ENCODE measurements at regions not wholly inside any gene's neighbourhood (a gene's known extent, or its start where the extent isn't known, plus 50 kb on each side); places are given as distances from the start of the nearest gene placed in this dataset.

DNA sequence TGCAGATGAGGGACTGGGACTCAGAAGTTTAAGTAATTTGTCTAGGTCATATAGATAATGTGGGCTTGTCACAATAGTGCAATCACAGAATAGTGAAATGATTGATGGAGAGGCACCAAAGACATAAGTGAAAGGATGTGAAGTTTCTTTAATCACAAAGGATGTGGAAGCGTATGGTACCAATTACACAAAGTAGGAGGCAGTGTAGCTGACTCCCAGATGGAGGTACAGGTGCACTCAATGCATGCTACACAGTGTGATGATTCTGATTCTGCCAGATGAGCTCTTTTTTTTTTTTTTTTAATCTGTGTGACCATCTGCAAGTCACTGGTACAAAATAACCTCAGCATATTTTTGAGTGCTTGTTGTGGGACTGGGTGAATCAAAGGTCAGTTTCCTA, 411.3 kb downstream of the SPRY1 start:
- no peak for DNase-seq (ENCODE audit: low read depth)

DNA sequence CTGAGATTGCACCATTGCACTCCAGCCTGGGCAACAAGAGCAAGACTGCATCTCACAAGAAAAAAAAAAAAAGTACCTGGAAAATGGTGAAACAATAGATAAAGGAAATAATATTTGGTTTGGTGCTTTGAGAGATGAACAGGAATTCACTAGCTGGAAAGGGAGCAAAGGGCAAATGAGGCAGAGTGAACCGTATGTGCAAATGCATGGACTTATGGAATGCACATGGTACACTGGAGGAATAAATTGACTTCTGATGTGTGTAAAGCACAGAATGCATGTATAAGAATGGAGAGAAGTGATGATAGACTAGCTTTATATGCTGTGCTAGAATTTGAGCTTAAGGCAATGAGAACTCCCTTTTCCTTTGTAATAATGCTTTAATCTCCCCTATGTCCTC, 413.3 kb downstream of the SPRY1 start:
- no peak for DNase-seq (ENCODE audit: low read depth)

DNA sequence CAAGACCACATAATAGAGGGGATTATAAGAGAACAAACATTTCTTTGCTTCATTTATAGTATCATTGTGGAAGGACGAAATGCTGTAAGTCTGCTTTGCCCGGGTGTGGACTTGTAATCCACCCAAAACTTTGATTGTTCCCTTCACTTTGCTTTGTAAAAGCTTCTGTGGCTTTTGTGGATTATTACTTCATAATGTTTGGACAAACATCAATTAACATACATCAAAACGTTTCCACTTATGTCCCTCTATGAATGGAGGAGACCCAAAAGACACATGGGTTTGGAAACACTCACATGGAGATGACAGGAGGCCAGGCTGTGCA, 415.4 kb downstream of the SPRY1 start:
- DNase-seq (ENCODE audit: low read depth): no peak

DNA sequence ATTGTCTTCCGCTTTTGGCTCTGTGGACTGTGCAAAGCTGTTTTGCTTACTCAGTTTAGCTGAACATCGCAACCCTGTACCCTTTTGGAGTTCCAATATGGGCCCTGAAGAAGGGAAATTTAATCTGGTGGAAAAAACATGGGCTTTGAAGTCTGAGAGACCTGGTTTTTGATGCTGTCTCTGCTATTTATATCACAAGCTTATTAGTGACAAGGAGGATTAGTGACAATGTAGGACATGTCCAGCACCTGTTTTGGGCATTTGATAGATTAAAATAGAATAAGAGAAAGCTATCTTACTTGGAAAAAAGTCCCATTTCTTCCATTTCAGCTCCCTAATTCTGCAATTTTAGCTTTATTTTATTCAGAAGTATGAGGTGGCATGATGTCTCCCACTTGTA, 417.3 kb downstream of the SPRY1 start:
- no peak for DNase-seq (ENCODE audit: low read depth)

DNA sequence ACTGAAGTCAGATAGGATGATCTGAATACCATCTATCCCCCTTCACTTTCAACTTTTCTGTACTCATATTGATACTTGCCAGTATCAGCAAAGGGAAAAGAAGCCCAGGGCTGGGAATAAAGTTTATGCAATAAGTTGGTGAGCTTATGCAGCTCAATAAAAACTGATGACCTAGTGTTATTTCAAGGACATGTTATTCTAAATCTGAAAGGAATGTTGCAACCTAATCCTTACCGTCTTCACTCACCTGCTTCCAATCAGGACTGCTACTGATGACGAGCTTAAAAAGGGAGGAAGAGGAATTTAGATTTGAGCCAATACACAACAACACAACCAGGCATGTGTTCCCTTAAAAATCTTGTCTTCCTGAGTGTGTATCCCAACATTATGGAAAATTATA, 419.9 kb downstream of the SPRY1 start:
- DNase-seq (ENCODE audit: low read depth): no peak

DNA sequence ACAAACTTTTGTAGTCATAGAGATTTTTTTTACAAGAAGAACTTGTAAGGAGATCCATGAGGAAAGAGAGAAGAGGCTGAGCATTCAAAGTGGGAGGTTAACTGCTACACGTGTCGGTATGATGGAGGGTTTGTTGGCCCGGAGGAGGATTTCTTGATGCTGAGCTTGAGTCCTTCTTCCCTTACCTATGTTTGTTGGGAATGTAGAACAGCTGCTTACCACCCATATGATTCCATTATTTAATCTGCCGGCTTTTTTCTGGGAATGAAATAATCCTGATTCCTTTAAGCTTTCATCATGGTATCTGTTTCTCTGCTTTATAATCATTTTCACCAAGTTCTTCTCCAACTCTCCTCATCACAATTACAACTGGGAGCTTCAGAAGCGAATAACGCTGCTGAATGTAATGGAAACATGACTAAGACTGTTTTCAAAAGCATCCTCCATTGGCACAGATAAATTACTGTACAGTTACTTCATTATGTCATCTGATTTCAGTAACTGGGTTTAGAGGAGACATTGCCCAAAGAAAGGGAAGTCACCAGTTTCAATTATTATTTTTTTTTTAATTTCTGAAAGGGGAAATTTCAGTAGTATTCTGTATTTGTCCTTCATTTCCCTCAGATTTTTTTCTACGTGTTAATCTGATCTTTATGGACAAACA, 420.6 kb downstream of the SPRY1 start:
- DNase-seq (ENCODE audit: low read depth): no peak

DNA sequence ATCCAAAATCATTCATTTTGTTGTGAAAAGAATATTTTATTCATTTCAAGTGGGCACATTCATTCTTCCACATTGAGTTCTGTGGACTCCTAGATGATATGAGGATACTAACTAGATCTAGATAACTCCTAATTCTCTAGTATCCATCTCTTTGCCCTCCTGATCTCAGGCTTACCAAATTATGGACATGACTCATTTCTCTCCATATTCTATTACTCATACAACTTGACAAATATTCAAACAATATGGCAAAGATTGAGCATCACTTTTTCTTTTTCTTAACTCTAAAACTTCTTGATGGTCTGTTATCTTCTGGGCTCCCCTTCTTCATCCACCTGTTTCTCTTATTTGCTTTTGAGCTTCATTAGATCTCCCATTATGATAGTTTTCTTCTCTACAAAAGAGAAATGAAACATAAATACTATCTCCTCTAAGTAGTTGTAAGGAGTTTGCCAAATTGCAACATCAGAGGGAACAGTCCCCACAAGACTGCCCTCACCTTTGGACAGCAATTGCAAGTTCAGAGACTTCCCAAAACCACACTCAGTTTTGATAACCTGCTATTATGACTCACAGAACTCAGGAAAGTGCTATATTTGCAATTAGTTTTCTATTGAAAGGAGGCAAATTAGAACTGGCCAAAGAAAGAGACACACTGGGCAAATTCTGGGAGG, 422.9 kb downstream of the SPRY1 start:
- no peak for DNase-seq (ENCODE audit: low read depth)

DNA sequence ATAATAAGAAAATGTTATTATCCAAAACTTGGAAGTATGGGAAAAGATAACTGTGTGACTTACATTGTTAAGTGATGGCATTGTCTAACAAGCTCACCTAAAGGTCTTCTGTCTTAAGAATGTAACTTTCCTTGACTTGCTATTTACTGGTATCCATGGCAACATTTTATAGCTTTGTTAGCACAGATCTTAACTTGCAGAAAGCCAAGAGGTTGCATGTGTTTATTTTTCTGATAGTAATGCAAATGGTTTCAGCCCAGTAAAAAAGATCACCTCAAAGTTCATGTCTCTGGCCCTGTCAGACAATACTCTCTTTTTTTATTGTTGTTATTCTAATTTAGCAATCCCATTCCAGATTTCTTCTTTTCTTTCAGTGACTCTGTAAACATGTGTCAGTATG, 425.3 kb downstream of the SPRY1 start:
- no peak for DNase-seq (ENCODE audit: low read depth)

DNA sequence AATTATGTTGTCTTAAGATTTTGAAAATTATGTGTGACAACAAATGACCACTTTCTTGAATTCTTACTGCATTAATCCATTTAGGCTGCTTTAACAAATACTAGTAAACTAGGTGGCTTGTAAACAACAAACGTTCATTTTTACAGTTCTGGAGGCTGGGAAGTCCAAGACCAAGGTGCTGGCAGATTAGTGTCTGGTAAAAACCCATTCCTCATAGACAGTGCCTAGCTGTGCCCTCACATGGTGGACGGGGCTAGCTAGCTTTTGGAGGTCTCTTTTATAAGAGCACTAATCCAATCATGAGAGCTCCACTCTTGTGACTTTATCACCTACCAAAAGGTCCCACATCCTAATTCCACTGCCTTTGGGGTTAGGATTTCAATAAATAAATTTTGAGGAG, 425.8 kb downstream of the SPRY1 start:
- DNase-seq (ENCODE audit: low read depth): no peak

DNA sequence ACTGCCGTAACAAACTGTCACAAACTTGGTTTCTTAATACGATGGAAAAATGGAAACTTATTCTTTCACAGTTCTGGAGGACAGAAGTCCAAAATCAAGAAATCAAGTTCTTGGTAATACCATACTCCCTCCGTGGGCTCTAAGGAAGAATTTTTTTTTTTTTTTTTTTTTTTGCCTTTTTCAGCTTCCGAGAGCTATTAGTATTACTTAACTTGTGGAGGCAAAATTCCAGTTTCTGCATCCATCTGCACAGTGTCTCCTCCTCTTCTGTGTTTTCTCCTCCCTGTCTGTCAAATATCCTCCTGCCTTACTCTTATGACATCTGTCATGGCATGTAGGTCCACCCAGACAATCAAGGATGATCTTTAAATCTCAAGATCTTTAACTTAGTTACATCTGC, 426.6 kb downstream of the SPRY1 start:
- DNase-seq (ENCODE audit: low read depth): no peak

DNA sequence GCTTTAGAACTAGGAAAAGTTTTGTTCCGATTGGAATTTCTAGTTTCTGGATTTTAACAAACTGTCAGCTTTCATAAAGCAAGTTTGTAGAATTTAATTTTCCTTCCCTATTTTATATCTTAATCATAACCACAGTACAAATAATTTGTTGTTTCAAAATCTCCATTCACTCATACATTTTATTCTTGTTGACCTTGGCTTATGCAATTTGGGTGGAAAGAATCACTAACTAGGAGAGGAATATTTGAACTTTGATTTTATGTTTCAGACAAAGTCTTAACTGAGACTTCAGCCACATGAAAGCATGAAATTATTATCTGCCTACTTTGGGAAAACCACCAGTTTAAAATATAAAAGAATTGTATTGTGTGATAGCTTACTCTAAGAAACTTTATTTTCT, 427.9 kb downstream of the SPRY1 start:
- no peak for DNase-seq (ENCODE audit: low read depth)

DNA sequence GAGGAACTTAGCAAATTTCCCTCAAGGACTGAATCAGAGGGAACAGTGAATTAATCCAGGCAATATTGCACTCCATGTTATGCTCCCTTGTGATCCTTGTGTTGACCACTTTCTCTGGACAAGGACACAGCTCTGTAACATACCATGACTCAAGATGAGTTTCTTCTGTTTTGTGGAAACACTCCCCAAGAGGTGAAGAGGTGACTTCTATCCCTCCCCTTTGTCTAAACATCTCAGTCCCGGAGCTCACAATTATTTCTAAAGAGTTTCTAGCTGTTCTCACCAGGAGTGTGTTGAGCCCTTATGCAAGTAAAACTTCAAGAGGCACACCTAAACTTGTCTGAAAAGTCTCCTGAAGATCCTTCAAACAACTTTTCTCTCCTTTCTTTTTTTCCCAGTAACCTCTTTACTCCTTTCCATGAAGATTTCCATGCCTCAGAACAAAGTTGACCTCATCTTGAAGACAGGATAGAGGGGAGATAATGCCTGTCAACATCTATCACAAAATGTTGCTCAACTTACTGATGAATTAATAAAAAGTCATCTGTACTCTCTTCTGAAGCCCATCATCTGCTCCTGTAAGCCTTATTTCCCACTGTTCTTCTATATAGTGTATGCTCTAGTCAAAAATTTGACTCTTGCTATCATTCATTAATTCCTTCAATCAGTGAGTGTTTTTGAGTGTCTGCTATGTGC, 429.1 kb downstream of the SPRY1 start:
- no peak for DNase-seq (ENCODE audit: low read depth)

DNA sequence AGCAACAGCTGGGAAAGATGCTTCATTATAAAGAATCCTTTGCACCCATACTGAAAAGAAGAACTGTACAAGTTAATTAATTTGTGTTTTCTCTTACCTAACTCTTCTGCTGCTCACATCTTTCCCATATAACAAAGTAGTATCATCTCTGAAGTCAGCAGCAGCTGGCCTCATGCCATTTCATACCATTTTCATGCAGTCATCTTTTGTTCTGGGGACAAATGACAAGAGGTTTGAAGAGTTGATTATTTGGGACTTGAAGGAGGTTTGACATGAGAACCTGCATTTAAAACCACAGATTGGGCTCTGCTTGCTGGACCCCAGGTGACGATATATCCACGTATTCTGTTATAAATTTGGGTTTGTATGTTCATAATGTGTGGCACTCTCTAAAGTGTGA, 430.3 kb downstream of the SPRY1 start:
- no peak for DNase-seq (ENCODE audit: low read depth)

DNA sequence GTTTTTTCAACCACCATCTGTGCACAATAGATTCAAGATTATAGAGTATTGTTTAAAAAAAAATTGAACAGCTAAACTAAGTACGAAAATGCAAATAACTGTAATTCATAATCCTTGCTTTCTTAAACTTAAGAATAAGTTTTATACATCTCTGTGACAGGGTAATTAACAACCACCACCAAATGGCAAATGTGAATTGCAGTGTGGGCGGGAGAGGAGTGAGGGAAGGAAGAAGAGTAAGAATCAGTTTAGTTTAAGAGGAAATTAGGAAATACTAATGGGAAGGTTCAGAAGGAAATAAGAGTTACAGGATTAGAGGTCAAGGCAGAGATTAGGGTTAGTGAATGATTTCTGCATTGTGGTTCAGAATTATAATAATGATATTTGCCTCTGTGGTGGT, 430.9 kb downstream of the SPRY1 start:
- DNase-seq (ENCODE audit: low read depth): no peak

DNA sequence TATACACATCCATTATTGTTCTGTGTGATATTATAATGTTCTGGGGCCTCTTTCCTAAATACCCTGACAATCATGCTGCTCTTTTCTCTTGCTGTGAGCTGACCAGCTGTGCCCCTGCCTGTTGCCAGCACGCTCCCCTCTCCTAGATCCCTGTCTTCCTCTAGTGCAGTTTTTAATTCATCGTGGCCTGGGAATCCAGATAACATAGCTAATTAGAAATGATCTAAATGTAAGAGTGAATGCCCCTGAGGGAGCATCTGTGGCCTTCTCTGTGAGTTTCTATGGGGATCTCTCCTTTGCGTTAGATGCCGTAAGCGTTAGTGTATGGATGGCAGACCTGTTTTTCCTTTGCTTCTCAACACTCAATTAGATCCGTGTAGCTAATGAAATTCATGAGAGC, 434.3 kb downstream of the SPRY1 start:
- no peak for DNase-seq (ENCODE audit: low read depth)

DNA sequence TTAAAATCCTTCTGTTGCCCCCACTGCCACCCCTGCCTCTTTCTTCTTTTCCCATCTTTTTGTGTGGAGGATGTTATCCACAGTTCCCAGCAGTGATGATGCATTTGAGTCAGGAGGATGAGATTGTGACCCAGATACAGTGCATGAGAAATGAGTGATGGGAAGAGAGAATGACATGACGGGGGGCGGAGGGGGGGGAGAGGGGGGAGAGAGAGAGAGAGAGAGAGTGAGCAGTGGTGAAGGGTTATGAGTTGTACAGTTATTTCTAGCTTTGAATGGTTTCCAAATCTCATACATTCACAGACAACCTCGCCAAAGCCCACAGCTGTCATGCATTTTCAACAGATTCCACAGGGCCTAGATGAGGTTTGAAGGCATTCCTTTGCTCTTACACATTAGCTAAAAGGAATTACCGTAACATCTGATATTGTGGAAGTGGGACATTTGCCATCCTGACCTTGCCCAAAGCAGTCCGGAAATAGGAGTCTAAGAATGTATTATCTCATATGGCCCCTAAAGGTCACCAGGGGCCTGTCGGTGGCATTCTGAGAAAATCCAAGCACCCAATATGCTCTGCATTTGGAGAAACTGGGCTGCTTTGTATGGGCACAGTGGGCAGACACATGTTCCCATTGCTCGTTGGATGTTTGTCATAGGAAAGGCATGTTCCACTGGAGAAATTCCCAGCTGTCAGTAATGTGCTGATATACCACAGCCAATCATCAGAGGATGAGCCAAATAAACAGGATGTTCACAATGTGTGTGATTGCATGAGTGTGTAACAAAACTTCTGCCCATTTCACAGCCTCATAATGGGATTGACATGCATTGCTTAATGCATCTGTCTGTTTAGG, 435.8 kb downstream of the SPRY1 start:
- no peak for DNase-seq (ENCODE audit: low read depth)

DNA sequence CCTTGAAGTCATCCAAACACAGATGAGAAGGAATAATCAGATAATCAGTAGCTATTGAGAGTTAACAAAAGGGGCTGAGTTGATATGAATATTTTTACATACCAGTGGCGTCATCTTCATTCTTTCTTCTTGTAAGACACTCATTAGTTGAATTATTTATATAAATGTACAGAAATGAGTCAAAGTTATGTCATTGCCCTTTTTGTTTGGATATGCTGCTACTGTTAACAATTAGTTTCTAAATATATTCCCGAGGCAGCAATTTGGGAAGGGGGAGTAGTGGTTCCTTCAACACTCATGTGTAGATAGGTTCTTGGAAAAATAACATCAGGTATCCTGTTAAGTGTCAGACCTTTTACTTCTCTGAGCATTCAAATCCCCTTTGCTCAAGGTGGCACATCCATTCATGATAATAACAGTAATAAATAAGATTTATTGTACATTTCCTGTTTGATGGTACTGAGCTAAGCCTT, 436.6 kb downstream of the SPRY1 start:
- no peak for DNase-seq (ENCODE audit: low read depth)

DNA sequence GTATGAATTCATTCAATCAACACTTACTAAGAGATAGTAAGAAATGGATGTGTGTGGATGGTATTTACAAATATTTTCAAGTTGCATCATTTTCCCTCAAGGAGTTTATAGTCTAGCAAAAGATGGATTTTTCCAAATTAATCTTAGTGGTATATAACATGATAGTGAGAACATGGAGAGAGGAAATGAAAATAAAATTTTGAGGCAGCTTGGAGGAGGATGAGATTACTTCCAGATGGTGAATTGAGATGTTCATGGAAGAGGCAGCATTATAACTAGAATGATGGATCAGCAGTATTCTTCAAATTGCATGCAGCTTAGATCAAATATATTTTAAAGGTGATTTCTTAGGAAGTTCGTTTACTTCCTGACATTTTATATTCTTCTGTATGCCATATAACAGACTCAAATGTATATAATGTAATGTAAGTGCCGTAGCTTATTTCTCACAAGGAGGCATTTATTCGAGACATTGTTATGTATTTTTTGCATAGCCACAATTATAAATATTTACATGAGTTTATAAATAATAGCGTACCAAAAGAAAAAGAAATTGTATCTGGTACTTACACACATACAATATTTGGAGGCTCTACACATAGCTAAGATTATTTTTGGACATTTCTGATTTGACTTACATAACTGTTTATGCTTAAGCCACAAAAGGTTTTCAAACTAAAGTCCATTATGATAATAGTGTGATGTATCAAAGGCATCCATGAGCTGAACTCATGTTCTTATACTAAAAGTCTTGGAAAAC, 439.4 kb downstream of the SPRY1 start:
- no peak for DNase-seq (ENCODE audit: low read depth)

DNA sequence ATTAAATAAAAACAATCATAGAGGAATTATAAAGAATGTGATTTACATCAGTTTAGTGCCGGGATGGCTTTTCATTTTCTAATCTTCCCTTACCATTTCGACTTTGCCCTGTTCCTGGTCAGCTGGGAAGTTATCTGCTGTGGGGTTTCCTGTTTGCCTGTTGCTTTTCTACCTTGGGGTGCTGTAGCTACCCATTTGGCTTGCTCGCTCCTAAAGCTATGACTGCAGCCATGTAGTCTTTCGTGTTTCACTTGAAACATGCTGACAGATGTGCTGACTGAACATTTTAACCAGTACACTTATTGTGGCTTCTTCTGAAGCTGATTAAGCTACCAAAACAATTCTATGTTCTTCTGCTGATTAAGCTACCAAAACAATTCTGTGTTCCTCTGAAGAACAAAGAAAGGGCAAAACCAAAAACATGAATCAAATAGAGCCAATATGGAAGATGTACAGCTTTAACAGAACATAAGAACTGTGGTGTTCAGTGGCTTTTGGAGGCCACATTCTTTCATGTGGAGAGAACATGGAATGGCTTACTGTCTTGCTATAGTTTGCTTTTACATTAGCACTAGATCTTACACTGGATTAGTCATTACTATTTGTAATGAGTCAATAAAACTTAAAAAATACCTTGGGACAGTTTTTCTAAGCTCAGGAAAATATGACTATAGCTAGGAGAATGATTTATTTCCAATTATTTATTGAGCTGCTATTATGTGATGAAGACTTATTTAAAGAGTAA, 440.4 kb downstream of the SPRY1 start:
- DNase-seq (ENCODE audit: low read depth): no peak

DNA sequence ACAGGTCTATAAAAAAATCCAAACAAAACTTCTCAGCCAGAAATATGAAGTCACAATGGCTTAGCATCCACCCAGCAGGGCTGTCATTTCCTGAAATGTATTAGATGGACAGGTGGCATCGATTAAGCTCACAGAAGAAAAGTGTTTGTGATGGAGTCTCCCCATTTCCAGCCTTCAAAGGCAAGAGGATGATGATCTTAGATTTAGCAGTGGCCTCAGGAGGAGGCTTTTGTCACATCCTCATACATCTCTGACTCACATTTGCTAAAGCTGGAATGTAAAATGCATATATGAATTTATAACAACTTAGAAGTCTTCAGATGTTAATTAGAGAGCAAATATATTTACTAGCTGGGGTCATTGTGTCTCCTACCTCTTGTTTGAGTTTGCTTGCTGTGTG, 441.9 kb downstream of the SPRY1 start:
- no peak for DNase-seq (ENCODE audit: low read depth)

DNA sequence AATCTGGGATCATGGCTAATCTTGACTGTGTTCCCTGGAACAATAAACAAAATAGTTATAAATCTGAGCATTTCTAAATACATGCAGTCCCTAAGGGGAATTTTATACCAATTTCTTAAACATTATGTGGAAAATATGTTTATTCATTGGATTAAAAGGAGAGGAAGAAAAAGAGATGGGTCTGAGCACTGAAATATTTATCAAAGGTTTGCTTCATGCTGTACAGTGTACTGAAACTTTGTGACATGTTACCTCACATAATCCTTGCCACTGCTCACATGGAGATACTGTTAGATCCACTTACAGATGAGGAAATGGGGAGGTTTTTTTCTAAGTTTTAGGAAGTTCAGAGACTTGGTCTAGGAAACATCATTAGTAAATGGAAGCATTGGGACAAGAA, 443.6 kb downstream of the SPRY1 start:
- no peak for DNase-seq (ENCODE audit: low read depth)

All from stimulated activated CD8-positive, alpha-beta memory T cell treated with anti-CD3 and anti-CD28 coated beads, Interleukin-12 subunit alpha, Interleukin-12 subunit beta, amount 100 ng/mL, for 1 hour (primary cell).